ENCODE measurements at regions not wholly inside any gene's neighbourhood (a gene's known extent, or its start where the extent isn't known, plus 50 kb on each side); places are given as distances from the start of the nearest gene placed in this dataset.

GRCh38 chr13:99863789-99864626 is 107.6 kb downstream of the ZIC5 start:
- intact Hi-C loops (cut with micrococcal nuclease): no loop called here

GRCh38 chr13:99862244-99862643 is 109.3 kb downstream of the ZIC5 start:
- intact Hi-C loops (cut with micrococcal nuclease): no loop called here

GRCh38 chr13:99861771-99862170 is 109.8 kb downstream of the ZIC5 start:
- intact Hi-C loops (cut with micrococcal nuclease): no loop called here

GRCh38 chr13:99860745-99861144 is 110.8 kb downstream of the ZIC5 start:
- intact Hi-C loops (cut with micrococcal nuclease): no loop called here

GRCh38 chr13:99859178-99860177 is 112.1 kb downstream of the ZIC5 start:
- intact Hi-C loops (cut with micrococcal nuclease): no loop called here

GRCh38 chr13:99857738-99858137 is 113.8 kb downstream of the ZIC5 start:
- intact Hi-C loops (cut with micrococcal nuclease): no loop called here

- intact Hi-C loops (cut with micrococcal nuclease): no loop called here
Measured at GRCh38 chr13:99855526-99856420, 115.8 kb downstream of the ZIC5 start.

GRCh38 chr13:99854366-99854765 is 117.2 kb downstream of the ZIC5 start:
- intact Hi-C loops (cut with micrococcal nuclease): no loop called here

- intact Hi-C loops (cut with micrococcal nuclease): no loop called here
Measured at GRCh38 chr13:99847318-99847750, 124.2 kb downstream of the ZIC5 start.

- intact Hi-C loops (cut with micrococcal nuclease): no loop called here
Measured at GRCh38 chr13:99845161-99845874, 126.2 kb downstream of the ZIC5 start.

GRCh38 chr13:99844421-99844820 is 127.1 kb downstream of the ZIC5 start:
- intact Hi-C loops (cut with micrococcal nuclease): no loop called here

- intact Hi-C loops (cut with micrococcal nuclease): no loop called here
Measured at GRCh38 chr13:99843872-99844271, 127.7 kb downstream of the ZIC5 start.

GRCh38 chr13:99842405-99842804 is 129.2 kb downstream of the ZIC5 start:
- intact Hi-C loops (cut with micrococcal nuclease): no loop called here

GRCh38 chr13:99836291-99836690 is 135.3 kb downstream of the ZIC5 start:
- intact Hi-C loops (cut with micrococcal nuclease): no loop called here

GRCh38 chr13:99835442-99835841 is 136.1 kb downstream of the ZIC5 start:
- intact Hi-C loops (cut with micrococcal nuclease): no loop called here

GRCh38 chr13:99834246-99834645 is 137.3 kb downstream of the ZIC5 start:
- intact Hi-C loops (cut with micrococcal nuclease): no loop called here

GRCh38 chr13:99832347-99832746 is 139.2 kb downstream of the ZIC5 start:
- intact Hi-C loops (cut with micrococcal nuclease): no loop called here

GRCh38 chr13:99830931-99831330 is 140.6 kb downstream of the ZIC5 start:
- intact Hi-C loops (cut with micrococcal nuclease): no loop called here

GRCh38 chr13:99829593-99830239 is 141.9 kb downstream of the ZIC5 start:
- intact Hi-C loops (cut with micrococcal nuclease): no loop called here

GRCh38 chr13:99829161-99829560 is 142.4 kb downstream of the ZIC5 start:
- intact Hi-C loops (cut with micrococcal nuclease): no loop called here

Measured in T-helper 2 cell treated with Interferon-gamma antibody and Interleukin-4, amounts not matched to agents 100 ng/mL and 5 ng/mL, for 36 hours (primary cell).